ENCODE measurements at regions not wholly inside any gene's neighbourhood (a gene's known extent, or its start where the extent isn't known, plus 50 kb on each side); places are given as distances from the start of the nearest gene placed in this dataset.

DNA sequence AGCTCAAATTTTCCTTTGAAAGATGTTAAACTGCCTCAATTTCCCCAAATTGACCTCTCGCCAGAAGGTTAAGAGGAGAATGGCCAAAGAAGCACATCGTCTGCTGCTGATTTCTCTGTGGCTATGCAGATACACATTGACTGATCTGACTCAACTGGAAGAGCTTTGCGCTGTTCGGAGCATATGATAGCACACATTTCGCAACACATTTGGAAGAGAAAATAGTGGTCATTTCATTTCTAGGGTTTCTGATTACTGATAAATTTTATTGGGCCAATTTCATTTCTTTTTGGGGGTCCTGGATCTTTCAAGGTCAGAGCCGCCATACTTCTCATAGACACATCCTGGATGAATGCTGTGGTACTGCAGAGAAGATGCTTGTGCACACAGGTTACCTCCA lies 138.5 kb downstream of the TMEM200C start:
- no peak overlapping the region for H3K4me3 ChIP-seq (ENCODE audit: low read depth, low read length)
- TF ChIP-seq CTCF (IDR thresholded peaks at IDR 0.05; ENCODE audit: low read depth, low read length): no peak
- DNase-seq (ENCODE audit: low read depth, low spot score): no peak
- in situ Hi-C loops (cut with HindIII; ENCODE audit: low sequenced_read_pairs): no loop called here

DNA sequence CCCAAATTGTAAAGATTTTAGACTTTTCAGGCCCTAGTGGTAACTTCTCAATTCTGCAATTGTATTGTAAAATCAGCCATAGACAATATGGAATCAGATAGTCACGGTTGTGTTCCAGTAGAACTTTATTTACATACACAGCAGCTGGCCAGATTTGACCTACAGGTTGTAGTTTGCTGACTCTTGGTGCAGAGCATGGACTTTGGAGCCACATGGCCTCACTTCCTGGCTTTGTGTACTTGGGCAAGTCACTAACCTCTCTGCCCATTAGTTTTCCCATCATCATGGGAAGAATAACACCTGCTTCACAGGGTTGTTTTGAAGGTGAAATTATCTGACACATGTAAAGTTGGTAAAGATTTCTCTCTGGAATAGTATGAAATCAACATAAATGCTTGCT lies 147.6 kb downstream of the TMEM200C start:
- no peak for DNase-seq (ENCODE audit: low read depth, low spot score)
- H3K4me3 ChIP-seq (ENCODE audit: low read depth, low read length): no peak overlapping the region
- TF ChIP-seq CTCF (IDR thresholded peaks at IDR 0.05; ENCODE audit: low read depth, low read length): no peak
- in situ Hi-C loops (cut with HindIII; ENCODE audit: low sequenced_read_pairs): no loop called here

- no peak overlapping the region for H3K4me3 ChIP-seq (ENCODE audit: low read depth, low read length)
- DNase-seq (ENCODE audit: low read depth, low spot score): no peak
- TF ChIP-seq CTCF (IDR thresholded peaks at IDR 0.05; ENCODE audit: low read depth, low read length): no peak
- in situ Hi-C loops (cut with HindIII; ENCODE audit: low sequenced_read_pairs): no loop called here
Measured at GRCh38 chr18:5746844-5747243, 148.5 kb downstream of the TMEM200C start.

GRCh38 chr18:5744659-5745058 lies 150.7 kb downstream of the TMEM200C start:
- DNase-seq (ENCODE audit: low read depth, low spot score): no peak
- no peak overlapping the region for H3K4me3 ChIP-seq (ENCODE audit: low read depth, low read length)
- in situ Hi-C loops (cut with HindIII; ENCODE audit: low sequenced_read_pairs): no loop called here

DNA sequence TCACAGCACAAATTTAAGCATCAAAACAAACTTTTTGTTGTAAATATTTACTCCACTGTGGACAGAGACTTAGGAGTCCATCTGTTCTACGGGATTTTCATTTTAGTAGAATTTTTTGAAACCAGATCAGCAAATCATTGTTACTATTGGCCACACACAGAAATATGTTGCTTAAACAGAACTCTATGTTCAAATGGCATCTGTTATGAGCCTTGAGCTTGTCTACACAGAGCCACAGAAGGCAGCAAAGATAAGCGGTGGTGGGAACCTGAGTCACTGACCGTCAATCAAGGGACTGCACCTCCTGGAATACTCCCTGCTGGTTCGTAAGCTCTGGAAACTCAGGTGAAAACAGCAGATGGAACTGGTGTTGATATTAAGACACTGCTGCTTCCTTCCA lies 156.8 kb downstream of the TMEM200C start:
- DNase-seq (ENCODE audit: low read depth, low spot score): no peak
- in situ Hi-C loops (cut with HindIII; ENCODE audit: low sequenced_read_pairs): no loop called here
- TF ChIP-seq CTCF (IDR thresholded peaks at IDR 0.05; ENCODE audit: low read depth, low read length): no peak
- no peak overlapping the region for H3K4me3 ChIP-seq (ENCODE audit: low read depth, low read length)

More at GRCh38 chr18:5744659-5745058, 150.7 kb downstream of the TMEM200C start:
- no peak for TF ChIP-seq CTCF (IDR thresholded peaks at IDR 0.05; ENCODE audit: low read depth, low read length)

DNA sequence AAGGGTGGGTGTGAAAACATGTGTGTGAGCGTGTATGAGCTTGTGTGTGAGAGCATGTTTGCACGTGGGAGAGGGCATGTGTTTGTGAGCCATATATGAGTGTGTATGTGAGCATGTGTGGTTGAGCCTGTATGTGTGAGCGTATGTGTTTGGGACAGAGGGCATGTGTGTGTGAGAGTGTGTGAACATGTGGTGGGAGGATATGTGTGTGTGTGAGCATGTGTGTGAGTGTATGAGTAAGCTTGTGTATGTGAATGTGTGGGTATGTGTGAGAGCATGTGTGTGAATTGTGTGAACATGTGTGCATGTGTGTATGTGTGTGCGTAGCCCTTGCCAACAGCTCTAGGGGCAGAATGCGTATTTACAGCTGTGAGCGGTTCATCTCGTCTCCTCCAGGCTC lies 163.0 kb downstream of the TMEM200C start:
- DNase-seq (ENCODE audit: low read depth, low spot score): no peak
- TF ChIP-seq CTCF (IDR thresholded peaks at IDR 0.05; ENCODE audit: low read depth, low read length): no peak
- H3K4me3 ChIP-seq (ENCODE audit: low read depth, low read length): no peak overlapping the region
- in situ Hi-C loops (cut with HindIII; ENCODE audit: low sequenced_read_pairs): no loop called here

Data from astrocyte of the spinal cord (primary cell).